ENCODE measurements at regions not wholly inside any gene's neighbourhood (a gene's known extent, or its start where the extent isn't known, plus 50 kb on each side); places are given as distances from the start of the nearest gene placed in this dataset.
A peak's percentile ranks its signal among the peaks of the same experiment; 100 is the strongest.

DNA sequence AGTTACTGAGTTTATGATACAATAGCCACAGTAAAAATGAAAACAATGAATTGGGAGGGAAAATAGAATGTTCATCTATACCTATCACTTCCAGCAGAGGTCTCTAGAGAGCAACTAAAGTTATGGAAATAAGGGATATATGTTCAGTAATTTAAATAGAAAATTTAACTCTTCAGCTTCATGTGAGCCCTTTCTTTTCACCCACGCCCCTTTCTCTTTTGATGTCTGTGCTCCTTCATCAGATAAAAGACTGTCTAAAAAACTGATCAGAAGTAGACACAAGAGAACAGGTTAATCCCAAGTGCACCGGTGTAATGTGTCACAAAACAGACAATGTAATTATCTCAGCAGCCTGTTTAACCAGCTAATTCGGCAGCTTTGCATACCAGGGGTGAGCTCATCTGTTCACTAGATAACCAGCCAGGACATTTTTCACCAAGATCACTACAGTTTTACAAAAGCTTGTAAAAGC is 238.5 kb upstream of the ERBB4 start (continued):
- TF ChIP-seq, protein P1, sequence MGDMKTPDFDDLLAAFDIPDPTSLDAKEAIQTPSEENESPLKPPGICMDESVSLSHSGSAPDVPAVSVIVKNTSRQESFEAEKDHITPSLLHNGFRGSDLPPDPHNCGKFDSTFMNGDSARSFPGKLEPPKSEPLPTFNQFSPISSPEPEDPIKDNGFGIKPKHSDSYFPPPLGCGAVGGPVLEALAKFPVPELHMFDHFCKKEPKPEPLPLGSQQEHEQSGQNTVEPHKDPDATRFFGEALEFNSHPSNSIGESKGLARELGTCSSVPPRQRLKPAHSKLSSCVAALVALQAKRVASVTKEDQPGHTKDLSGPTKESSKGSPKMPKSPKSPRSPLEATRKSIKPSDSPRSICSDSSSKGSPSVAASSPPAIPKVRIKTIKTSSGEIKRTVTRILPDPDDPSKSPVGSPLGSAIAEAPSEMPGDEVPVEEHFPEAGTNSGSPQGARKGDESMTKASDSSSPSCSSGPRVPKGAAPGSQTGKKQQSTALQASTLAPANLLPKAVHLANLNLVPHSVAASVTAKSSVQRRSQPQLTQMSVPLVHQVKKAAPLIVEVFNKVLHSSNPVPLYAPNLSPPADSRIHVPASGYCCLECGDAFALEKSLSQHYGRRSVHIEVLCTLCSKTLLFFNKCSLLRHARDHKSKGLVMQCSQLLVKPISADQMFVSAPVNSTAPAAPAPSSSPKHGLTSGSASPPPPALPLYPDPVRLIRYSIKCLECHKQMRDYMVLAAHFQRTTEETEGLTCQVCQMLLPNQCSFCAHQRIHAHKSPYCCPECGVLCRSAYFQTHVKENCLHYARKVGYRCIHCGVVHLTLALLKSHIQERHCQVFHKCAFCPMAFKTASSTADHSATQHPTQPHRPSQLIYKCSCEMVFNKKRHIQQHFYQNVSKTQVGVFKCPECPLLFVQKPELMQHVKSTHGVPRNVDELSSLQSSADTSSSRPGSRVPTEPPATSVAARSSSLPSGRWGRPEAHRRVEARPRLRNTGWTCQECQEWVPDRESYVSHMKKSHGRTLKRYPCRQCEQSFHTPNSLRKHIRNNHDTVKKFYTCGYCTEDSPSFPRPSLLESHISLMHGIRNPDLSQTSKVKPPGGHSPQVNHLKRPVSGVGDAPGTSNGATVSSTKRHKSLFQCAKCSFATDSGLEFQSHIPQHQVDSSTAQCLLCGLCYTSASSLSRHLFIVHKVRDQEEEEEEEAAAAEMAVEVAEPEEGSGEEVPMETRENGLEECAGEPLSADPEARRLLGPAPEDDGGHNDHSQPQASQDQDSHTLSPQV (IDR thresholded peaks at IDR 0.05) = 0 out of 2 replicates have a peak, but pooled peaks have one; percentile 17
- TF ChIP-seq MTA3 (IDR thresholded peaks at IDR 0.05; ENCODE audit: borderline replicate concordance, low read length) = no peak

DNA sequence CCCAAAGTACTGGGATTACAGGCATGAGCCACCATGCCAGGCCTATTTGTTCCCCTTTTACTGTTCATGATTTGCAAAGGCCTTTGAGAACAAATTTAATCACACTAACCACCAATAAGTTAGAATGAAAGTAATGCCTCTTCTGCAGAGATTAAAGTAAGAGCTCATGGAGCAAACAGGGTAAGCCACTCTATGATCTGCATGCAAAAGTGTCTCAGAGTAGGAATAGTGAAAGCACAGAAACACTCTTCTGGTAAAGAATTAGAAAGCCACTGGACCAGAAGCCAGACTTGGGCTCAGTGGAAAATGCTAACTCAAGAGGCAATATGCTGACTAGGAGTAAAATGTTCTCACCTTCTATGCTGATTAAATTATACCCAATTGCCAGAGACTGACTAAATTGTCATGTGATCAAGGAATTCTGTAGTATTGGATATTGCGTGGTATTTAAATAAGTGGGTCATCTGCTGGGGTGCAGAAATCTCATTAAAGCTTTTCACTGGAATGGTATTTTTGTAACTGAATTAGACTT is 235.3 kb upstream of the ERBB4 start:
- Histone ChIP-seq H2AFZ (ENCODE audit: control insufficient read depth, low read depth, low read length) (no peak overlapping the region), H3K79me2 (ENCODE audit: control insufficient read depth, insufficient read depth, low read length) (no peaks in the 10 kb centered on the region), H4K20me1 (ENCODE audit: control insufficient read depth, insufficient read depth) (no peaks in the 10 kb centered on the region), H3K9me3 (replicated peaks; ENCODE audit: control insufficient read depth, insufficient read depth, low read length) (no peaks in the 10 kb centered on the region), H3K27me3 (replicated peaks in 1 of 2; ENCODE audit: control insufficient read depth in 2 of 2, insufficient read depth in 2 of 2, low read length in 1 of 2) (no peaks in the 10 kb centered on the region), H3K4me2 (ENCODE audit: control insufficient read depth, insufficient read depth) (no peak overlapping the region), H3K4me1 (ENCODE audit: control insufficient read depth, insufficient read depth, low read length) (no peaks in the 10 kb centered on the region), H3K27ac (ENCODE audit: control insufficient read depth, insufficient read depth) (no peak overlapping the region), H3K9ac (ENCODE audit: control insufficient read depth, insufficient read depth, low read length) (no peak overlapping the region), H3K36me3 (ENCODE audit: control insufficient read depth in 2 of 2, insufficient read depth in 2 of 2, low read length in 1 of 2) (no peaks in the 10 kb centered on the region), H3K4me3 (no peak overlapping the region)
- in situ Hi-C loops (cut with MboI) = loop anchor here (10.0 kb wide), 1 partner anchor 381 kb away; the partner anchor contains the start of gene IKZF2
- CTCF ChIA-PET = interaction anchor here (0.8 to 7.1 kb wide), 5 partner anchors 29 to 376 kb away, joined by 3 to 105 read pairs (median 8); partner anchors contain the start of gene IKZF2
- WGBS (ENCODE audit: insufficient coverage, insufficient replicate concordance, low lambda C conversion rate, missing lambda C conversion rate) = 95% methylated on average over 1 of the region's 1 CpG
- ATAC-seq (no peak), DNase-seq (ENCODE audit: low read depth, low spot score) (no peak), FAIRE-seq (no peak)
- TF ChIP-seq PML (IDR thresholded peaks at IDR 0.05; ENCODE audit: low read length) (no peak), GABPA (IDR thresholded peaks at IDR 0.05; ENCODE audit: low read depth) (no peak), ZNF384 (IDR thresholded peaks at IDR 0.05; ENCODE audit: borderline replicate concordance, low read depth, low read length) (no peak), NR2C2 (IDR thresholded peaks at IDR 0.05; ENCODE audit: borderline replicate concordance, control insufficient read depth, insufficient read length, low read depth) (no peak), HDAC2 (IDR thresholded peaks at IDR 0.05) (no peak)
- TF ChIP-seq, protein P2, sequence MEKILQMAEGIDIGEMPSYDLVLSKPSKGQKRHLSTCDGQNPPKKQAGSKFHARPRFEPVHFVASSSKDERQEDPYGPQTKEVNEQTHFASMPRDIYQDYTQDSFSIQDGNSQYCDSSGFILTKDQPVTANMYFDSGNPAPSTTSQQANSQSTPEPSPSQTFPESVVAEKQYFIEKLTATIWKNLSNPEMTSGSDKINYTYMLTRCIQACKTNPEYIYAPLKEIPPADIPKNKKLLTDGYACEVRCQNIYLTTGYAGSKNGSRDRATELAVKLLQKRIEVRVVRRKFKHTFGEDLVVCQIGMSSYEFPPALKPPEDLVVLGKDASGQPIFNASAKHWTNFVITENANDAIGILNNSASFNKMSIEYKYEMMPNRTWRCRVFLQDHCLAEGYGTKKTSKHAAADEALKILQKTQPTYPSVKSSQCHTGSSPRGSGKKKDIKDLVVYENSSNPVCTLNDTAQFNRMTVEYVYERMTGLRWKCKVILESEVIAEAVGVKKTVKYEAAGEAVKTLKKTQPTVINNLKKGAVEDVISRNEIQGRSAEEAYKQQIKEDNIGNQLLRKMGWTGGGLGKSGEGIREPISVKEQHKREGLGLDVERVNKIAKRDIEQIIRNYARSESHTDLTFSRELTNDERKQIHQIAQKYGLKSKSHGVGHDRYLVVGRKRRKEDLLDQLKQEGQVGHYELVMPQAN (conservative IDR thresholded peaks at IDR 0.05) = no peak
- TF ChIP-seq, protein P3, sequence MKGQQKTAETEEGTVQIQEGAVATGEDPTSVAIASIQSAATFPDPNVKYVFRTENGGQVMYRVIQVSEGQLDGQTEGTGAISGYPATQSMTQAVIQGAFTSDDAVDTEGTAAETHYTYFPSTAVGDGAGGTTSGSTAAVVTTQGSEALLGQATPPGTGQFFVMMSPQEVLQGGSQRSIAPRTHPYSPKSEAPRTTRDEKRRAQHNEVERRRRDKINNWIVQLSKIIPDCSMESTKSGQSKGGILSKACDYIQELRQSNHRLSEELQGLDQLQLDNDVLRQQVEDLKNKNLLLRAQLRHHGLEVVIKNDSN (IDR thresholded peaks at IDR 0.05; ENCODE audit: borderline replicate concordance, extremely low read length, insufficient read depth, low read depth, low read length) = no peak
- TF ChIP-seq, protein P4, sequence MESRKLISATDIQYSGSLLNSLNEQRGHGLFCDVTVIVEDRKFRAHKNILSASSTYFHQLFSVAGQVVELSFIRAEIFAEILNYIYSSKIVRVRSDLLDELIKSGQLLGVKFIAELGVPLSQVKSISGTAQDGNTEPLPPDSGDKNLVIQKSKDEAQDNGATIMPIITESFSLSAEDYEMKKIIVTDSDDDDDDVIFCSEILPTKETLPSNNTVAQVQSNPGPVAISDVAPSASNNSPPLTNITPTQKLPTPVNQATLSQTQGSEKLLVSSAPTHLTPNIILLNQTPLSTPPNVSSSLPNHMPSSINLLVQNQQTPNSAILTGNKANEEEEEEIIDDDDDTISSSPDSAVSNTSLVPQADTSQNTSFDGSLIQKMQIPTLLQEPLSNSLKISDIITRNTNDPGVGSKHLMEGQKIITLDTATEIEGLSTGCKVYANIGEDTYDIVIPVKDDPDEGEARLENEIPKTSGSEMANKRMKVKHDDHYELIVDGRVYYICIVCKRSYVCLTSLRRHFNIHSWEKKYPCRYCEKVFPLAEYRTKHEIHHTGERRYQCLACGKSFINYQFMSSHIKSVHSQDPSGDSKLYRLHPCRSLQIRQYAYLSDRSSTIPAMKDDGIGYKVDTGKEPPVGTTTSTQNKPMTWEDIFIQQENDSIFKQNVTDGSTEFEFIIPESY (IDR thresholded peaks at IDR 0.05) = no peak
- TF ChIP-seq, protein P5, sequence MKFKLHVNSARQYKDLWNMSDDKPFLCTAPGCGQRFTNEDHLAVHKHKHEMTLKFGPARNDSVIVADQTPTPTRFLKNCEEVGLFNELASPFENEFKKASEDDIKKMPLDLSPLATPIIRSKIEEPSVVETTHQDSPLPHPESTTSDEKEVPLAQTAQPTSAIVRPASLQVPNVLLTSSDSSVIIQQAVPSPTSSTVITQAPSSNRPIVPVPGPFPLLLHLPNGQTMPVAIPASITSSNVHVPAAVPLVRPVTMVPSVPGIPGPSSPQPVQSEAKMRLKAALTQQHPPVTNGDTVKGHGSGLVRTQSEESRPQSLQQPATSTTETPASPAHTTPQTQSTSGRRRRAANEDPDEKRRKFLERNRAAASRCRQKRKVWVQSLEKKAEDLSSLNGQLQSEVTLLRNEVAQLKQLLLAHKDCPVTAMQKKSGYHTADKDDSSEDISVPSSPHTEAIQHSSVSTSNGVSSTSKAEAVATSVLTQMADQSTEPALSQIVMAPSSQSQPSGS (IDR thresholded peaks at IDR 0.05; ENCODE audit: low read length) = no peak
- RAD21 ChIA-PET (ENCODE audit: unreplicated experiment) = interaction anchor here (0.9 to 1.4 kb wide), 4 partner anchors 43 to 380 kb away, joined by 3 read pairs; no protein-coding TSS in a partner anchor
- SMC1A ChIA-PET (ENCODE audit: uncharacterized antibody, unreplicated experiment) = interaction anchor here (1.0 to 8.4 kb wide), 4 partner anchors 43 to 470 kb away, joined by 3 to 118 read pairs (median 3); partner anchors contain the start of gene IKZF2
- BruUV-seq (replicated peaks) = no TSS peak
- POLR2A ChIA-PET = no interaction called here
- intact Hi-C loops (cut with micrococcal nuclease; ENCODE audit: unreplicated experiment) = no loop called here

Measured in GM12878 (cell line).